Prostate gland (tissue), 2 donors: ENCODE measurements at regions not wholly inside any gene's neighbourhood (a gene's known extent, or its start where the extent isn't known, plus 50 kb on each side); places are given as distances from the start of the nearest gene placed in this dataset.

Experiments
- CTCF ChIP-seq, 4 experiments: fragments of 200-600 bp in 2 of 4; fragments of 450-650 bp in 2 of 4; sonication (generic) in 2 of 4; IDR thresholded peaks; 1 replicate in 3 of 4; 2 replicates in 1 of 4; pipeline ENCODE4 v1.5.1; 2016 to 2019; ENCODE audit warnings: antibody characterized with exemption in 4 of 4, mild to moderate bottlenecking in 2 of 4, moderate library complexity in 2 of 4
- POLR2A ChIP-seq: fragments of 450-650 bp; IDR thresholded peaks from one replicate; pipeline ENCODE4 v1.6.1; 2016; ENCODE audit warnings: antibody characterized with exemption, mild to moderate bottlenecking

GRCh38 chr10:91708174-91708861 is 75.4 kb upstream of the PPP1R3C start:
- no peak for TF ChIP-seq CTCF (IDR thresholded peaks at IDR 0.05)
- TF ChIP-seq POLR2A = no peak
